C4-2B (cell line): ENCODE measurements at regions not wholly inside any gene's neighbourhood (a gene's known extent, or its start where the extent isn't known, plus 50 kb on each side); places are given as distances from the start of the nearest gene placed in this dataset.

ENCODE experiments used
- ZFX ChIP-seq: fragments of 450-650 bp; IDR thresholded peaks from 2 replicates; pipeline ENCODE4 v1.6.1; 2017
- TF ChIP-seq, protein P1 (sequence below): fragments of 450-650 bp; conservative IDR thresholded peaks from 2 replicates; pipeline ENCODE4 v1.5.1; 2017; ENCODE audit warnings: mild to moderate bottlenecking

DNA sequence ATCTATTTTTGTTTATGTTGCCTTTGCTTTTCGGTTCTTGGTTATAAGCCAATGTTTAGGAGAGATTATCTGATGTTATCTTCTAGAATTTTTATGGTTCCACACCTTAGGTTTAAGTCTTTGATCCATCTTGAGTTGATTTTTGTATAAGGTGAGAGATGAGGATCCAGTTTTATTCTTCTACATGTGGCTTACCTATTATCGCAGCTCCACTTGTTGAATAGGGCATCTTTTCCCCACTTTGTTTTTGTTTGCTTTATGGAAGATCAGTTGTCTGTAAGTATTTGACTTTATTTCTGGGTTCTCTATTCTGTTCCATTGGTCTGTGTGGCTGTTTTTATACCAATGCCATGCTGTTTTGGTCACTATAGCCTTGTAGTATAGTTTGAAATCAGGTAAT, 927.0 kb downstream of the UQCRFS1 start:
- TF ChIP-seq, protein P1, sequence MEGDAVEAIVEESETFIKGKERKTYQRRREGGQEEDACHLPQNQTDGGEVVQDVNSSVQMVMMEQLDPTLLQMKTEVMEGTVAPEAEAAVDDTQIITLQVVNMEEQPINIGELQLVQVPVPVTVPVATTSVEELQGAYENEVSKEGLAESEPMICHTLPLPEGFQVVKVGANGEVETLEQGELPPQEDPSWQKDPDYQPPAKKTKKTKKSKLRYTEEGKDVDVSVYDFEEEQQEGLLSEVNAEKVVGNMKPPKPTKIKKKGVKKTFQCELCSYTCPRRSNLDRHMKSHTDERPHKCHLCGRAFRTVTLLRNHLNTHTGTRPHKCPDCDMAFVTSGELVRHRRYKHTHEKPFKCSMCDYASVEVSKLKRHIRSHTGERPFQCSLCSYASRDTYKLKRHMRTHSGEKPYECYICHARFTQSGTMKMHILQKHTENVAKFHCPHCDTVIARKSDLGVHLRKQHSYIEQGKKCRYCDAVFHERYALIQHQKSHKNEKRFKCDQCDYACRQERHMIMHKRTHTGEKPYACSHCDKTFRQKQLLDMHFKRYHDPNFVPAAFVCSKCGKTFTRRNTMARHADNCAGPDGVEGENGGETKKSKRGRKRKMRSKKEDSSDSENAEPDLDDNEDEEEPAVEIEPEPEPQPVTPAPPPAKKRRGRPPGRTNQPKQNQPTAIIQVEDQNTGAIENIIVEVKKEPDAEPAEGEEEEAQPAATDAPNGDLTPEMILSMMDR = no peak
- TF ChIP-seq ZFX = no peak
